NCI-H2081 (cell line): ENCODE measurements at regions not wholly inside any gene's neighbourhood (a gene's known extent, or its start where the extent isn't known, plus 50 kb on each side); places are given as distances from the start of the nearest gene placed in this dataset.
A peak's percentile ranks its signal among the peaks of the same experiment; 100 is the strongest.
"Not testable (repeated sequence)": the region's sequence is repeated elsewhere in the genome, so short reads cannot be mapped to it uniquely, and the experiment has no call there.

Experiments
- DNase-seq, 2 experiments: peaks; one replicate each; lab custom pipeline; 2025; lab: John Stamatoyannopoulos, UW

GRCh38 chr4:62455871-62456270 lies 1255.7 kb downstream of the ADGRL3 start:
- DNase-seq: no peak

- no peak for DNase-seq
These were observed 1254.4 kb downstream of the ADGRL3 start for GRCh38 chr4:62454535-62454934.

- DNase-seq: no peak
These were observed 1250.6 kb downstream of the ADGRL3 start for GRCh38 chr4:62450740-62451139.

GRCh38 chr4:62449538-62449937 lies 1249.4 kb downstream of the ADGRL3 start:
- DNase-seq: no peak

GRCh38 chr4:62448911-62449310 lies 1248.8 kb downstream of the ADGRL3 start:
- DNase-seq: no peak

- DNase-seq: no peak
These were observed 1238.9 kb downstream of the ADGRL3 start for GRCh38 chr4:62439051-62439450.

- no peak for DNase-seq
These were observed 1234.8 kb downstream of the ADGRL3 start for GRCh38 chr4:62434921-62435320.

GRCh38 chr4:62431513-62432231 lies 1231.5 kb downstream of the ADGRL3 start:
- DNase-seq: not testable (repeated sequence)

GRCh38 chr4:62429297-62429696 lies 1229.2 kb downstream of the ADGRL3 start:
- DNase-seq: no peak

- DNase-seq: no peak
These were observed 1215.1 kb downstream of the ADGRL3 start for GRCh38 chr4:62415256-62415655.

GRCh38 chr4:62414563-62414962 lies 1214.4 kb downstream of the ADGRL3 start:
- DNase-seq: no peak

- DNase-seq: no peak
These were observed 1210.4 kb downstream of the ADGRL3 start for GRCh38 chr4:62410371-62411003.

- no peak for DNase-seq
These were observed 1208.3 kb downstream of the ADGRL3 start for GRCh38 chr4:62408454-62408853.

- DNase-seq: no peak
These were observed 1207.4 kb downstream of the ADGRL3 start for GRCh38 chr4:62407534-62407933.

- DNase-seq: no peak
These were observed 1202.1 kb downstream of the ADGRL3 start for GRCh38 chr4:62402088-62402806.

GRCh38 chr4:62399242-62399641 lies 1199.1 kb downstream of the ADGRL3 start:
- no peak for DNase-seq

- no peak for DNase-seq
These were observed 1198.2 kb downstream of the ADGRL3 start for GRCh38 chr4:62398318-62398717.

GRCh38 chr4:62394766-62395165 lies 1194.6 kb downstream of the ADGRL3 start:
- no peak for DNase-seq

- DNase-seq: no peak
These were observed 1187.7 kb downstream of the ADGRL3 start for GRCh38 chr4:62387808-62388207.

GRCh38 chr4:62377700-62378099 lies 1177.6 kb downstream of the ADGRL3 start:
- peak in 1 of 2 experiments; percentile 5 for DNase-seq

- no peak for DNase-seq
These were observed 1177.1 kb downstream of the ADGRL3 start for GRCh38 chr4:62377245-62377644.

- no peak for DNase-seq
These were observed 1166.8 kb downstream of the ADGRL3 start for GRCh38 chr4:62366939-62367338.

GRCh38 chr4:62360156-62360545 lies 1160.0 kb downstream of the ADGRL3 start:
- no peak for DNase-seq
